ENCODE measurements at regions not wholly inside any gene's neighbourhood (a gene's known extent, or its start where the extent isn't known, plus 50 kb on each side); places are given as distances from the start of the nearest gene placed in this dataset.

DNA sequence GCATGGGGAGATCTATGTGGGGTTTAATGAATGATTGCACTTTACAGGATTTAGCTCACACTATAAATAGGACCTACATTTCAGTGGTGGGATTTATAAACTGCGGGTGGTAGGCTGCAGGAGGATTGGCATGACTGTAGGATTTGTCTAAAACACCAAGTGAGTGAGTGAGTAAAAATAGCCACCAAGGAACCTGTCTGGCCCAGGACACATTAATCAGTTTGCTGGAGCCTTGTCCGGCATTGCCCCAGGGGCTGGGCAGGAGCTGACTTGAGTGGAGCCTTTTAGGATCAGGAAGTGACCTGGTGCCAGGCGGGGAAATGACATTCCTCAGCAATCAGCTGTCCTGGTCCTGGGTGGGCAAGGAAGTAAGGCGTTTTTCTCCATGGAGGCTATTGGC is 193.9 kb upstream of the ADRA1D start:
- no peak overlapping the region for H3K4me3 ChIP-seq (ENCODE audit: low read depth, low read length)
- TF ChIP-seq, protein P1, sequence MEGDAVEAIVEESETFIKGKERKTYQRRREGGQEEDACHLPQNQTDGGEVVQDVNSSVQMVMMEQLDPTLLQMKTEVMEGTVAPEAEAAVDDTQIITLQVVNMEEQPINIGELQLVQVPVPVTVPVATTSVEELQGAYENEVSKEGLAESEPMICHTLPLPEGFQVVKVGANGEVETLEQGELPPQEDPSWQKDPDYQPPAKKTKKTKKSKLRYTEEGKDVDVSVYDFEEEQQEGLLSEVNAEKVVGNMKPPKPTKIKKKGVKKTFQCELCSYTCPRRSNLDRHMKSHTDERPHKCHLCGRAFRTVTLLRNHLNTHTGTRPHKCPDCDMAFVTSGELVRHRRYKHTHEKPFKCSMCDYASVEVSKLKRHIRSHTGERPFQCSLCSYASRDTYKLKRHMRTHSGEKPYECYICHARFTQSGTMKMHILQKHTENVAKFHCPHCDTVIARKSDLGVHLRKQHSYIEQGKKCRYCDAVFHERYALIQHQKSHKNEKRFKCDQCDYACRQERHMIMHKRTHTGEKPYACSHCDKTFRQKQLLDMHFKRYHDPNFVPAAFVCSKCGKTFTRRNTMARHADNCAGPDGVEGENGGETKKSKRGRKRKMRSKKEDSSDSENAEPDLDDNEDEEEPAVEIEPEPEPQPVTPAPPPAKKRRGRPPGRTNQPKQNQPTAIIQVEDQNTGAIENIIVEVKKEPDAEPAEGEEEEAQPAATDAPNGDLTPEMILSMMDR (IDR thresholded peaks at IDR 0.05; ENCODE audit: borderline replicate concordance, insufficient read depth, low read depth, low read length), result no peak

DNA sequence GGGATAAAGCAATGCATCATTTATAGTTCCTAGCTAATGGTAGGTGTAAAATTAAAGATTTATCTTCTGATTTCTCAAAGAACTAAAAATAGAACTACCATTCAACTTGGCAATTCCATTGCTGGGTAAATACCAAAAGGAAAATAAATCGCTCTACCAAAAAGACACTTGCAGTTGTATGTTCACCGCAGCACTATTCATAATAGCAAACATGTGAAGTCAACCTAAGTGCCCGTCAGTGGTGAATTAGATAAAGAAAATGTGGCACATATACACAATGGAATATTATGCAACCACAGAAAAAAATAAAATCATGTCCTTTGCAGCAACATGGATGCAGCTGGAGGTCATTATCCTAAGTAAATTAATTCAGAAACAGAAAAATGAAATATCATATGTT is 192.8 kb upstream of the ADRA1D start:
- H3K4me3 ChIP-seq (ENCODE audit: low read depth, low read length), result no peak overlapping the region
- TF ChIP-seq, protein P1 (IDR thresholded peaks at IDR 0.05; ENCODE audit: borderline replicate concordance, insufficient read depth, low read depth, low read length), result no peak

DNA sequence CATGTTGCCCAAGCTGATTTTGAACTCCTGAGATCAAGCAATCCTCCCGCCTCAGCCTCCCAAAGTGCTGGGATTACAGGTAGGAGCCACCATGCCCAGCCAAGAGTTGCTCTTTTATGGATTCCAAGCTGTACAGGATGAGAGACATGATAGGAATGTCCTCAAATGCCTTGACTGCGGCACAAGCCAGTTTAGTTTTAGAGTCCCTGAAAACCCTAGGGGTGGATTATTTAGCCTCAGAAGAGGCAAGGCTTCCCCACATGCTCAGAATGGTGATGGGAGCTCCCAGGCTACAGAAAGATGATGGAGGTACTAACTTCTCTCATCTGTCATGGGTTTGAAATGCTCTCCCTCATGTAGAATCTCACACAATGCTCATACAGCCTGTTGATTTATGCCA is 192.1 kb upstream of the ADRA1D start:
- H3K4me3 ChIP-seq (ENCODE audit: low read depth, low read length), result no peak overlapping the region
- TF ChIP-seq, protein P1 (IDR thresholded peaks at IDR 0.05; ENCODE audit: borderline replicate concordance, insufficient read depth, low read depth, low read length), result no peak

DNA sequence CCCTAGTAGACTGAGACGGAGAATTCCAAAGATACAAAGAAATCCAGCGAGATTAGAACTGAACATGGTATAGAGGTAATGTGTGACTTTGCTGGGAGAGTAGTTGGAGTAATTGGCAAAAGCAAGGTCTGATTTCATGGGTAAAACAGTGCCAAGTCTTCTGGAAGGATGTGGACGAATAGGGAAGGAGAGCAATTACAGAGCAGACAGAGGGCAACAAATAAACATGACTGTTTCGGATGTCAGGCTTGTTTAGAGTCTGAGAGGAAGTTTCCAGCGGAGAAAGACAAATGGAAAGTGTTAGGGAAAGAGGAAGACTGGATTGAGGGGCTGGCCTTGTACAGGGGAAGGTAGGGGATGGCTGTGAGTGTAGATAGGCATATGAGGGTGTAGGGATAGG is 190.4 kb upstream of the ADRA1D start:
- H3K4me3 ChIP-seq (ENCODE audit: low read depth, low read length), result no peak overlapping the region
- TF ChIP-seq, protein P1 (IDR thresholded peaks at IDR 0.05; ENCODE audit: borderline replicate concordance, insufficient read depth, low read depth, low read length), result no peak

DNA sequence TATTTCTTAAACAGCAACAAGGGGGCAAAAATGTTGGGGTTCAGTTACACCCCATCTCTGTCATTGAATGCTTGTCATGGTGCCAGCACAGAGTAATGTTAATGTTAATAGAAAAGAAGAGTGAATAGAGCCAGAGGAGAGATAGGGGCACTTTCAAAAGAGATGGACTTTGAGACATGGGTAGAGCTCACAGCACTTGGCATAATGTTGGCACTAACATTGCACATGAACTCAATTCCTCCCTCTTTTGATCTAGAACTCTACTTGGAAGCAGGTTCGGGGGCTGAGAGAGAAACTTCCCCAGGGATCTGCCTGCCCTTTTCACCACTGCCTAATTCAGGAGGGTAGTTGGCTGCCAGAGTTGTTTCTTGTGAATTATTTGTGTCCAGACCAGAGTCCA is 188.0 kb upstream of the ADRA1D start:
- H3K4me3 ChIP-seq (ENCODE audit: low read depth, low read length), result no peak overlapping the region
- TF ChIP-seq, protein P1 (IDR thresholded peaks at IDR 0.05; ENCODE audit: borderline replicate concordance, insufficient read depth, low read depth, low read length), result no peak

DNA sequence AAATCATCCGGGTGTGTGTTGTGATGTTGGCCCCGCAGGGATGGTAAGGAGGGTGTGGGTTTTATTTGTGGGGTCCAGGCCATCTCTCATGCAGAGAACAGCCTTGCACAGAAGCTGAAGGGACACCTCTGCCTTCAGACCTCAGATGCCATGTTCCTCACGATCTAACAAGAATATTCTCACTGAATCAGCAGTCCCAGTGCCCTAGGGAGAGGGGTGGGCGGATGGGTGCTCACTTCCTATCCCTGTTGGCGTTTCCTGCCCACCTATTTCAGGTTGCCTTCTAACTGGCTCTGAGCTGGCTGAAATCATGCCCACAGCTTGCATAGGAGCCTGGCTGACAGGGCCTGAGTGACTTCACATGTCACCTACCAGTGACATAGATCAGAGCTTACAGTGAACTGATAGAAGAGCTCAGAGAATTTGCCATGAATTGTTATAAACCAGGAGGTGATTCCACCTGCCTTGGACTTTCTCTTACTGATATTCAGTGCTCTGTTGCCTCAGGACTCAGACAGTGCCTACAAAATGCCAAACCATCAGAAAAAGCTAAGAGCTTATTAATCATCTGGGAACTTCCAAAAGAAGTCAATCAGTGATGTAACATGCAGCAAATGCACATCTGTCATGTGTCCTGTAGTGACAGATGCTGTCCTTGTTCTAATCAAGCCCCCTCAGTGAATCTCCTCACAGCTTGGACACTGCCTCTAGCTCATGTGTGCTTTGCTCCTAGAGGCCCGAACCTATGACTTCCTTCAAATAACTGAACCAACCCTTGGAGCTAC is 186.8 kb upstream of the ADRA1D start:
- TF ChIP-seq, protein P1 (IDR thresholded peaks at IDR 0.05; ENCODE audit: borderline replicate concordance, insufficient read depth, low read depth, low read length), result no peak
- no peak overlapping the region for H3K4me3 ChIP-seq (ENCODE audit: low read depth, low read length)

DNA sequence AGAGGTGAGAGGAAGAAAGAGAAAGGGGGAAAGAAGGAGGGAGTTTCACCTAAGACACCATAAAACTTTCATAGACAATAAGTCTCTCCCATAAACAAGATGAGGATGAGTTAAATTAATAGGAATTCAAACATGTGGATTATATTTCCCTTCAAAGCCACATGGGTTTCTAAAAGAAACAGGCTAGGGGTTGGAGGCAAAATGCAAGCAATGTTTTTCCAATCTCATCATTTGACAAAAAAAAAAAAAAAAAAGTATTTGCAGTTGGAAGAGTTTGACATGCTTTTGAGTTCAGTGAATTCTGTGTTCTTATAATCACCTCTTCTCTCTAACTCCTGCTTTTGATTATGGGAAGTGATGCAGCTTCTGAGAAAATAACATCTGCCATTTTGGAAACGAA is 186.1 kb upstream of the ADRA1D start:
- no peak overlapping the region for H3K4me3 ChIP-seq (ENCODE audit: low read depth, low read length)
- TF ChIP-seq, protein P1 (IDR thresholded peaks at IDR 0.05; ENCODE audit: borderline replicate concordance, insufficient read depth, low read depth, low read length), result no peak
